Omental fat pad (tissue), 3 donors: ENCODE measurements at regions not wholly inside any gene's neighbourhood (a gene's known extent, or its start where the extent isn't known, plus 50 kb on each side); places are given as distances from the start of the nearest gene placed in this dataset.

Experiments
- ATAC-seq: fragments of 150-250 bp; one replicate; pipeline ENCODE4 v1.9.1; 2016; ENCODE audit warnings: mild to moderate bottlenecking, moderate library complexity; ENCODE audit not compliant: low FRiP score
- DNase-seq: peaks from one replicate; pipeline ENCODE4 v3.0.0-alpha.2; 2019; ENCODE audit warnings: low spot score
- CTCF ChIP-seq, 3 donors: fragments of 450-650 bp; IDR thresholded peaks; one replicate each; pipeline ENCODE4 v1.5.1; 2016 to 2017; ENCODE audit warnings: antibody characterized with exemption in 3 of 3, mild to moderate bottlenecking in 3 of 3, moderate library complexity in 2 of 3

- DNase-seq: no peak
- ATAC-seq: no peak
- no peak for TF ChIP-seq CTCF (IDR thresholded peaks at IDR 0.05)
Measured at GRCh38 chr2:56456791-56457190, 273.0 kb downstream of the CCDC85A start.

- ATAC-seq (no peak), DNase-seq (no peak)
- no peak for TF ChIP-seq CTCF (IDR thresholded peaks at IDR 0.05)
Measured at GRCh38 chr2:56460508-56460907, 276.7 kb downstream of the CCDC85A start.

- ATAC-seq (no peak), DNase-seq (no peak)
- no peak for TF ChIP-seq CTCF (IDR thresholded peaks at IDR 0.05)
Measured at GRCh38 chr2:56464066-56464465, 280.3 kb downstream of the CCDC85A start.

- TF ChIP-seq CTCF (IDR thresholded peaks at IDR 0.05): no peak
- peak; percentile 41 for ATAC-seq
- DNase-seq: no peak
Measured at GRCh38 chr2:56464613-56465012, 280.8 kb downstream of the CCDC85A start.

- TF ChIP-seq CTCF (IDR thresholded peaks at IDR 0.05): no peak
- DNase-seq (no peak), ATAC-seq (no peak)
Measured at GRCh38 chr2:56465491-56465890, 281.7 kb downstream of the CCDC85A start.

GRCh38 chr2:56473524-56473923, 289.7 kb downstream of the CCDC85A start:
- ATAC-seq: no peak
- no peak for DNase-seq
- no peak for TF ChIP-seq CTCF (IDR thresholded peaks at IDR 0.05)

GRCh38 chr2:56474412-56475158, 290.8 kb downstream of the CCDC85A start:
- peak; percentile 83 for ATAC-seq
- DNase-seq: no peak
- no peak for TF ChIP-seq CTCF (IDR thresholded peaks at IDR 0.05)
